ENCODE measurements at regions not wholly inside any gene's neighbourhood (a gene's known extent, or its start where the extent isn't known, plus 50 kb on each side); places are given as distances from the start of the nearest gene placed in this dataset.

DNA sequence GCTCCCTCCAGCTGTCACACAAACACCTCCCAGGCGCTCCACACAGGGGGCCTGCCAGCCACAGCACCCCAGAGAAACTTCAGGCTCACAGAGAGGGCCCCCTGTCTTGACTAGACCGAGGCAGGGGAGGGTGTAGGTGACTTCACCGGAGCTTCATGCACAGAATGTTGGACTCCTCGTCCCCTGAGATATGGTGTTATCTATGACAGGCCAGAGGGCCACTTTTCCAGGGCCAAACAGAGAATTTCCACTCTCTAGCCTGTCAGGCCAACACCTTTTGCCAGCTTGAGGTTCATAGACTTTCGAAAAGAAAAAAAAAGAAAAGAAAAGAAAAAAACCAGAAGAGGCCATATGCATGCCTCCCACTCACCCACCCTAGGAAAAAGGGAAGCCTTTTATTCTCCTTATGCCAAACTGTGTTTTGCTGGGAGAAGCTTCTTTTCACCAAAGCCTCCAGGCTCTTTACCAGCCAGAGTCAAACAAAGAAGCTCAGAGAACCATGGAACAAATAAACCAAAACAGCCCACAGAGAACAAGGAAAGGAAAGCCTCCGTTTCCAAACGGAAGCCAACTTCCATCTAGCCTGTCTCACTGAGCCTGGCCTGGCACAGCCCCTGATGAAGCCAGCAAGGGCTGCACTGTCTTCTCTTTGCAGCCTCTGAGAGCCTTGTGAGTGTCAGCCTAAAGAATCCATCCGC, 313.2 kb upstream of the JARID2 start:
- no peak for TF ChIP-seq POLR2AphosphoS5 (IDR thresholded peaks at IDR 0.05)
- no peak for TF ChIP-seq EP300 (conservative IDR thresholded peaks at IDR 0.05; ENCODE audit: poor library complexity, severe bottlenecking)
- TF ChIP-seq, protein P1, sequence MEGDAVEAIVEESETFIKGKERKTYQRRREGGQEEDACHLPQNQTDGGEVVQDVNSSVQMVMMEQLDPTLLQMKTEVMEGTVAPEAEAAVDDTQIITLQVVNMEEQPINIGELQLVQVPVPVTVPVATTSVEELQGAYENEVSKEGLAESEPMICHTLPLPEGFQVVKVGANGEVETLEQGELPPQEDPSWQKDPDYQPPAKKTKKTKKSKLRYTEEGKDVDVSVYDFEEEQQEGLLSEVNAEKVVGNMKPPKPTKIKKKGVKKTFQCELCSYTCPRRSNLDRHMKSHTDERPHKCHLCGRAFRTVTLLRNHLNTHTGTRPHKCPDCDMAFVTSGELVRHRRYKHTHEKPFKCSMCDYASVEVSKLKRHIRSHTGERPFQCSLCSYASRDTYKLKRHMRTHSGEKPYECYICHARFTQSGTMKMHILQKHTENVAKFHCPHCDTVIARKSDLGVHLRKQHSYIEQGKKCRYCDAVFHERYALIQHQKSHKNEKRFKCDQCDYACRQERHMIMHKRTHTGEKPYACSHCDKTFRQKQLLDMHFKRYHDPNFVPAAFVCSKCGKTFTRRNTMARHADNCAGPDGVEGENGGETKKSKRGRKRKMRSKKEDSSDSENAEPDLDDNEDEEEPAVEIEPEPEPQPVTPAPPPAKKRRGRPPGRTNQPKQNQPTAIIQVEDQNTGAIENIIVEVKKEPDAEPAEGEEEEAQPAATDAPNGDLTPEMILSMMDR (IDR thresholded peaks at IDR 0.05; ENCODE audit: poor library complexity, severe bottlenecking) = no peak
- TF ChIP-seq TAF1 (IDR thresholded peaks at IDR 0.05; ENCODE audit: low read depth) = no peak
- no peak for TF ChIP-seq SMC3 (conservative IDR thresholded peaks at IDR 0.05; ENCODE audit: poor library complexity)
- TF ChIP-seq, protein P2, sequence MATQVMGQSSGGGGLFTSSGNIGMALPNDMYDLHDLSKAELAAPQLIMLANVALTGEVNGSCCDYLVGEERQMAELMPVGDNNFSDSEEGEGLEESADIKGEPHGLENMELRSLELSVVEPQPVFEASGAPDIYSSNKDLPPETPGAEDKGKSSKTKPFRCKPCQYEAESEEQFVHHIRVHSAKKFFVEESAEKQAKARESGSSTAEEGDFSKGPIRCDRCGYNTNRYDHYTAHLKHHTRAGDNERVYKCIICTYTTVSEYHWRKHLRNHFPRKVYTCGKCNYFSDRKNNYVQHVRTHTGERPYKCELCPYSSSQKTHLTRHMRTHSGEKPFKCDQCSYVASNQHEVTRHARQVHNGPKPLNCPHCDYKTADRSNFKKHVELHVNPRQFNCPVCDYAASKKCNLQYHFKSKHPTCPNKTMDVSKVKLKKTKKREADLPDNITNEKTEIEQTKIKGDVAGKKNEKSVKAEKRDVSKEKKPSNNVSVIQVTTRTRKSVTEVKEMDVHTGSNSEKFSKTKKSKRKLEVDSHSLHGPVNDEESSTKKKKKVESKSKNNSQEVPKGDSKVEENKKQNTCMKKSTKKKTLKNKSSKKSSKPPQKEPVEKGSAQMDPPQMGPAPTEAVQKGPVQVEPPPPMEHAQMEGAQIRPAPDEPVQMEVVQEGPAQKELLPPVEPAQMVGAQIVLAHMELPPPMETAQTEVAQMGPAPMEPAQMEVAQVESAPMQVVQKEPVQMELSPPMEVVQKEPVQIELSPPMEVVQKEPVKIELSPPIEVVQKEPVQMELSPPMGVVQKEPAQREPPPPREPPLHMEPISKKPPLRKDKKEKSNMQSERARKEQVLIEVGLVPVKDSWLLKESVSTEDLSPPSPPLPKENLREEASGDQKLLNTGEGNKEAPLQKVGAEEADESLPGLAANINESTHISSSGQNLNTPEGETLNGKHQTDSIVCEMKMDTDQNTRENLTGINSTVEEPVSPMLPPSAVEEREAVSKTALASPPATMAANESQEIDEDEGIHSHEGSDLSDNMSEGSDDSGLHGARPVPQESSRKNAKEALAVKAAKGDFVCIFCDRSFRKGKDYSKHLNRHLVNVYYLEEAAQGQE (IDR thresholded peaks at IDR 0.05; ENCODE audit: borderline replicate concordance) = no peak
- no peak for TF ChIP-seq MXI1 (conservative IDR thresholded peaks at IDR 0.05; ENCODE audit: poor library complexity, severe bottlenecking)
- no peak for TF ChIP-seq EZH2 (IDR thresholded peaks at IDR 0.05; ENCODE audit: borderline replicate concordance, insufficient read depth, low read length, poor library complexity, severe bottlenecking)
- no peak for TF ChIP-seq RAD21 (conservative IDR thresholded peaks at IDR 0.05)
- no peaks in the 10 kb centered on the region for H4K20me1 ChIP-seq (ENCODE audit: insufficient read depth)
- H3K79me2 ChIP-seq (replicated peaks; ENCODE audit: insufficient read depth, low read length) = no peaks in the 10 kb centered on the region
- H3K27ac ChIP-seq (ENCODE audit: low read length) = no peak overlapping the region
- H3K9me3 ChIP-seq (ENCODE audit: low read length) = no peaks in the 10 kb centered on the region
- no peak overlapping the region for H2AFZ ChIP-seq (ENCODE audit: low read depth, low read length)
- no peaks in the 10 kb centered on the region for H3K9me2 ChIP-seq (ENCODE audit: insufficient read depth, low read length)
- H3K27me3 ChIP-seq (ENCODE audit: insufficient read depth, low read depth, low read length) = no peaks in the 10 kb centered on the region
- H3K36me3 ChIP-seq (ENCODE audit: insufficient read depth, low read length) = no peaks in the 10 kb centered on the region
- H3K4me3 ChIP-seq (ENCODE audit: low read length) = no peak overlapping the region
- no peaks in the 10 kb centered on the region for H3F3A ChIP-seq (ENCODE audit: insufficient read depth, low read length, poor library complexity, severe bottlenecking)
- H3K9ac ChIP-seq (ENCODE audit: low read length) = no peak overlapping the region
- H3K4me2 ChIP-seq (ENCODE audit: low read length) = no peak overlapping the region

DNA sequence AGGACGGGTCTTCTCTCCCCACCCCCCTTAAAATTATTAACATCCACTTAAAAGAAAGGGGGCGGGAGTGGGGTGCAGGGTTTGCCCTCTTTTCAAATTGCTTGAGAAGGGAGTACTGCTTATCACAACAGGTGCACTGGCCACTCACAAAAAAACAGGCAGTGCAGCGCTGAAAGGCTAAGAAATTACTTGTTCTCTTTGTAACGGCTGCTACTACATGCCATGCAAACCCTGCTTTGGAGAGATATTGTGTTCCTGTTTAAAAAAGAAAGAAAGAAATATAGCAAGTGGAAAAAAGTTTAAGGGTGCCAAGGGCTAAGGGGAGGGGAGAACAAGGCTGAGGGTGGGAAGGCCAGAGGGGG, 312.7 kb upstream of the JARID2 start:
- Histone ChIP-seq H3K9me3 (ENCODE audit: low read length) (no peaks in the 10 kb centered on the region), H3K9me2 (ENCODE audit: insufficient read depth, low read length) (no peaks in the 10 kb centered on the region), H4K20me1 (ENCODE audit: insufficient read depth) (no peaks in the 10 kb centered on the region), H3K4me3 (ENCODE audit: low read length) (no peak overlapping the region), H3K9ac (ENCODE audit: low read length) (no peak overlapping the region), H3K36me3 (ENCODE audit: insufficient read depth, low read length) (no peaks in the 10 kb centered on the region), H3F3A (ENCODE audit: insufficient read depth, low read length, poor library complexity, severe bottlenecking) (no peaks in the 10 kb centered on the region), H2AFZ (ENCODE audit: low read depth, low read length) (no peak overlapping the region), H3K27ac (ENCODE audit: low read length) (no peak overlapping the region), H3K27me3 (ENCODE audit: insufficient read depth, low read depth, low read length) (no peaks in the 10 kb centered on the region), H3K4me2 (ENCODE audit: low read length) (no peak overlapping the region), H3K79me2 (replicated peaks; ENCODE audit: insufficient read depth, low read length) (no peaks in the 10 kb centered on the region)
- TF ChIP-seq EZH2 (IDR thresholded peaks at IDR 0.05; ENCODE audit: borderline replicate concordance, insufficient read depth, low read length, poor library complexity, severe bottlenecking) (no peak), RAD21 (conservative IDR thresholded peaks at IDR 0.05) (no peak), MXI1 (conservative IDR thresholded peaks at IDR 0.05; ENCODE audit: poor library complexity, severe bottlenecking) (no peak)
- TF ChIP-seq, protein P2 (IDR thresholded peaks at IDR 0.05; ENCODE audit: borderline replicate concordance) = no peak
